H1 (cell line): ENCODE measurements at regions not wholly inside any gene's neighbourhood (a gene's known extent, or its start where the extent isn't known, plus 50 kb on each side); places are given as distances from the start of the nearest gene placed in this dataset.

Source experiments
- CTCF ChIA-PET: fragments of 300-600 bp; sonication (Branson Sonifier 250); formaldehyde crosslinking; loops from one replicate; lab custom pipeline; 2021; ENCODE audit not compliant: partially characterized antibody; lab: Charles Lee
- POLR2A ChIA-PET: fragments of 300-600 bp; sonication (Branson Sonifier 250); formaldehyde crosslinking; loops from one replicate; lab custom pipeline; 2021; ENCODE audit warnings: inconsistent platforms; ENCODE audit not compliant: partially characterized antibody; lab: Charles Lee
- DNase-seq, 2 experiments: peaks; one replicate each; pipeline versions ENCODE4 v3.0.0 to v3.0.0-alpha.2; 2010 to 2022; ENCODE audit warnings: low spot score in 2 of 2, low read depth in 1 of 2, mixed read lengths in 1 of 2
- FAIRE-seq: peaks from 2 replicates; lab custom pipeline; 2011; peaks lifted over from hg19 to GRCh38; lab: Jason Lieb, UNC
- H2AFZ ChIP-seq: 2 replicates; pipeline ENCODE4 v1.8.1; 2012; ENCODE audit warnings: low read length, inconsistent platforms
- H2AK5ac ChIP-seq: 2 replicates; pipeline ENCODE4 v1.6.1; 2013; ENCODE audit warnings: low read depth, low read length
- H2BK120ac ChIP-seq: replicated peaks from 2 replicates; pipeline ENCODE3; 2013; ENCODE audit warnings: low read depth, low read length, inconsistent platforms
- H2BK12ac ChIP-seq: 2 replicates; pipeline ENCODE4 v1.6.1; 2013; ENCODE audit warnings: low read depth, low read length
- H2BK15ac ChIP-seq: 2 replicates; pipeline ENCODE4 v1.6.1; 2013; ENCODE audit warnings: low read length
- H2BK20ac ChIP-seq: 2 replicates; pipeline ENCODE4 v1.6.1; 2013; ENCODE audit warnings: low read length
- H2BK5ac ChIP-seq: 2 replicates; pipeline ENCODE4 v1.6.1; 2013; ENCODE audit warnings: low read depth, low read length
- H3K14ac ChIP-seq: 2 replicates; pipeline ENCODE4 v1.6.1; 2013; ENCODE audit warnings: inconsistent platforms; ENCODE audit not compliant: insufficient read length
- H3K18ac ChIP-seq: 2 replicates; pipeline ENCODE4 v1.6.1; 2013; ENCODE audit warnings: low read length; ENCODE audit errors: extremely low read depth
- H3K23ac ChIP-seq: 2 replicates; pipeline ENCODE4 v1.6.1; 2013; ENCODE audit warnings: inconsistent platforms; ENCODE audit not compliant: insufficient read length
- H3K23me2 ChIP-seq: 2 replicates; pipeline ENCODE4 v1.6.1; 2013; ENCODE audit warnings: low read depth, low read length
- H3K27ac ChIP-seq: 2 replicates; pipeline ENCODE4 v1.6.1; 2011; ENCODE audit warnings: low read depth, low read length, inconsistent platforms
- H3K27me3 ChIP-seq, 4 experiments: replicated peaks in 1 of 4; 1 replicate in 1 of 4; 2 replicates in 3 of 4; pipeline versions ENCODE4 v1.6.1 to v1.8.1; 2011 to 2013; ENCODE audit warnings: low read length in 3 of 4, mild to moderate bottlenecking in 3 of 4, inconsistent platforms in 2 of 4, mixed read lengths in 2 of 4, moderate library complexity in 1 of 4; ENCODE audit not compliant: control insufficient read depth in 3 of 4, insufficient read depth in 3 of 4; ENCODE audit errors: extremely low read depth in 1 of 4
- H3K36me3 ChIP-seq, 4 experiments: 2 replicates each; pipeline versions ENCODE4 v1.6.1 to v1.8.1; 2011 to 2013; ENCODE audit warnings: mild to moderate bottlenecking in 4 of 4, low read length in 3 of 4, moderate library complexity in 2 of 4, control low read depth in 1 of 4, inconsistent platforms in 1 of 4; ENCODE audit not compliant: insufficient read depth in 4 of 4, control insufficient read depth in 2 of 4
- H3K4ac ChIP-seq: replicated peaks from 2 replicates; pipeline ENCODE3; 2013; ENCODE audit warnings: low read length, low read depth, mixed read lengths, inconsistent platforms; ENCODE audit not compliant: insufficient read length
- H3K4me1 ChIP-seq, 4 experiments: replicated peaks in 1 of 4; 1 replicate in 1 of 4; 2 replicates in 3 of 4; pipeline versions ENCODE4 v1.6.1 to v1.8.1; 2011 to 2013; ENCODE audit warnings: low read length in 3 of 4, inconsistent platforms in 2 of 4, mixed read lengths in 1 of 4; ENCODE audit not compliant: insufficient read depth in 4 of 4, control insufficient read depth in 3 of 4
- H3K4me2 ChIP-seq, 2 experiments: 2 replicates each; pipeline versions ENCODE4 v1.6.1 to v1.8.1; 2011 to 2013; ENCODE audit warnings: low read depth in 2 of 2, low read length in 2 of 2, control low read depth in 1 of 2, inconsistent platforms in 1 of 2, mild to moderate bottlenecking in 1 of 2; ENCODE audit not compliant: insufficient read depth in 1 of 2
- H3K4me3 ChIP-seq, 4 experiments: fragments of 200-600, 300-600 bp in 1 of 4; sonication (generic), shearing (Covaris generic), sonication (Bioruptor Twin) in 1 of 4; 2 replicates each; pipeline versions ENCODE4 v1.5.1 to v1.8.1; 2011 to 2016; ENCODE audit warnings: low read length in 4 of 4, low read depth in 3 of 4, control low read depth in 2 of 4, inconsistent platforms in 2 of 4, mild to moderate bottlenecking in 2 of 4, mixed read lengths in 1 of 4, moderate library complexity in 1 of 4; ENCODE audit not compliant: insufficient read depth in 2 of 4; ENCODE audit errors: extremely low read depth in 1 of 4
- H3K56ac ChIP-seq: replicated peaks from 2 replicates; pipeline ENCODE3; 2013; ENCODE audit warnings: low read depth, mild to moderate bottlenecking, mixed read lengths, low read length, inconsistent platforms; ENCODE audit not compliant: insufficient read length
- H3K79me1 ChIP-seq: 2 replicates; pipeline ENCODE4 v1.6.1; 2013; ENCODE audit warnings: low read depth, low read length, control low read depth
- H3K79me2 ChIP-seq, 2 experiments: 2 replicates each; pipeline versions ENCODE4 v1.6.1 to v1.8.1; 2012 to 2013; ENCODE audit warnings: low read length in 2 of 2, mild to moderate bottlenecking in 2 of 2, inconsistent platforms in 1 of 2; ENCODE audit not compliant: insufficient read depth in 2 of 2, control insufficient read depth in 1 of 2
- H3K9ac ChIP-seq, 4 experiments: replicated peaks in 1 of 4; 1 replicate in 1 of 4; 2 replicates in 3 of 4; pipeline versions ENCODE4 v1.6.1 to v1.8.1; 2011 to 2013; ENCODE audit warnings: low read depth in 3 of 4, low read length in 3 of 4, control low read depth in 2 of 4, mild to moderate bottlenecking in 2 of 4, moderate library complexity in 2 of 4, inconsistent platforms in 1 of 4; ENCODE audit errors: extremely low read depth in 1 of 4
- H3K9me3 ChIP-seq, 2 experiments: 2 replicates each; pipeline versions ENCODE4 v1.6.1 to v1.8.1; 2012 to 2013; ENCODE audit warnings: mild to moderate bottlenecking in 2 of 2, moderate library complexity in 2 of 2, control low read depth in 1 of 2, inconsistent platforms in 1 of 2, low read depth in 1 of 2, low read length in 1 of 2, mixed read lengths in 1 of 2; ENCODE audit not compliant: insufficient read depth in 2 of 2
- H4K20me1 ChIP-seq, 2 experiments: replicated peaks in 1 of 2; 2 replicates each; pipeline versions ENCODE3 to v1.8.1; 2011 to 2013; ENCODE audit warnings: inconsistent platforms in 2 of 2, low read length in 2 of 2, mild to moderate bottlenecking in 1 of 2; ENCODE audit not compliant: insufficient read depth in 2 of 2, control insufficient read depth in 1 of 2
- H4K5ac ChIP-seq: 2 replicates; pipeline ENCODE4 v1.6.1; 2013; ENCODE audit warnings: low read length, low read depth, mixed read lengths, inconsistent platforms; ENCODE audit not compliant: insufficient read length
- H4K8ac ChIP-seq: 2 replicates; pipeline ENCODE4 v1.8.0; 2013; ENCODE audit warnings: mild to moderate bottlenecking, moderate library complexity, low read length, inconsistent platforms; ENCODE audit not compliant: insufficient read depth; ENCODE audit errors: extremely low read depth
- H4K91ac ChIP-seq: replicated peaks from 2 replicates; pipeline ENCODE3; 2013; ENCODE audit warnings: low read length, mixed read lengths, inconsistent platforms; ENCODE audit not compliant: insufficient read length
- CTCF ChIP-seq, 3 experiments: IDR thresholded peaks; 1 replicate in 2 of 3; 2 replicates in 1 of 3; pipeline versions ENCODE4 v1.5.1 to v1.6.1; 2011; ENCODE audit warnings: low read length in 3 of 3, mild to moderate bottlenecking in 3 of 3, inconsistent platforms in 2 of 3, low read depth in 1 of 3, moderate library complexity in 1 of 3; ENCODE audit not compliant: insufficient read depth in 1 of 3; ENCODE audit errors: control extremely low read depth in 1 of 3
- HDAC2 ChIP-seq, 2 experiments: fragments of 300-600 bp in 1 of 2; sonication (generic) in 1 of 2; IDR thresholded peaks; 2 replicates each; pipeline ENCODE4 v1.6.1; 2011 to 2012; ENCODE audit warnings: low read depth in 2 of 2, low read length in 2 of 2, mild to moderate bottlenecking in 2 of 2, moderate library complexity in 2 of 2, borderline replicate concordance in 1 of 2, inconsistent platforms in 1 of 2
- POLR2AphosphoS5 ChIP-seq: IDR thresholded peaks from 2 replicates; pipeline ENCODE4 v1.6.1; 2011; ENCODE audit warnings: low read depth, low read length
- RXRA ChIP-seq: IDR thresholded peaks from 2 replicates; pipeline ENCODE4 v1.6.1; 2011; ENCODE audit warnings: low read depth, mild to moderate bottlenecking, low read length, moderate library complexity; ENCODE audit not compliant: insufficient read depth
- WGBS, 2 experiments: shearing (Covaris generic) in 1 of 2; methylation state at CpG; one replicate each; pipeline versions ENCODE4 v1.1.6 to v1.1.7; 2013 to 2015; ENCODE audit warnings: low lambda C conversion rate in 2 of 2, mixed read lengths in 2 of 2, inconsistent platforms in 1 of 2, low coverage in 1 of 2, missing lambda C conversion rate in 1 of 2; ENCODE audit not compliant: insufficient replicate concordance in 2 of 2, insufficient coverage in 1 of 2, insufficient read length in 1 of 2; ENCODE audit errors: extremely low coverage in 1 of 2, missing lambda C conversion rate in 1 of 2; 5-methylcytosine and 5-hydroxymethylcytosine counted together

- Histone ChIP-seq H2AK5ac (no peak overlapping the region), H4K8ac (no peak overlapping the region), H2AFZ (no peak overlapping the region), H3K14ac (no peak overlapping the region), H4K91ac (no peak overlapping the region), H3K27me3 (peaks cover 0 to 1% (median 0%) of the 10 kb centered on the region in 4 experiments; a peak in 1 of 7 replicates), H2BK120ac (no peak overlapping the region), H3K4ac (no peak overlapping the region), H3K4me1 (peaks cover 0 to 5% (median 2%) of the 10 kb centered on the region in 4 experiments; a peak in 3 of 7 replicates), H3K23ac (no peak overlapping the region), H3K18ac (no peak overlapping the region), H3K56ac (no peak overlapping the region), H4K5ac (no peak overlapping the region), H2BK12ac (no peak overlapping the region), H4K20me1 (no peaks in the 10 kb centered on the region), H3K9ac (no peak overlapping the region), H3K4me2 (no peak overlapping the region), H2BK5ac (no peak overlapping the region), H3K27ac (no peak overlapping the region), H3K23me2 (no peaks in the 10 kb centered on the region), H3K79me1 (no peaks in the 10 kb centered on the region), H3K36me3 (no peaks in the 10 kb centered on the region), H3K9me3 (no peaks in the 10 kb centered on the region), H2BK15ac (no peak overlapping the region), H2BK20ac (no peak overlapping the region), H3K79me2 (no peaks in the 10 kb centered on the region), H3K4me3 (no peak overlapping the region)
- ChIA-PET POLR2A (no interaction called here), CTCF (interaction anchor here (1.7 to 2.2 kb wide), 2 partner anchors 11 to 19 kb away, joined by 4 to 7 read pairs; no protein-coding TSS in a partner anchor)
- no peak for FAIRE-seq
- no peak for DNase-seq
- whole genome bisulfite sequencing, 2 experiments = 85% methylated on average over 3 of the region's 3 CpGs; no CpG with 5 or more reads in 1 of the 2 experiments
- TF ChIP-seq HDAC2 (IDR thresholded peaks at IDR 0.05; ENCODE audit: borderline replicate concordance in 1 of 2, low read depth in 2 of 2, low read length in 2 of 2) = no peak
- TF ChIP-seq RXRA = no peak
- TF ChIP-seq CTCF (IDR thresholded peaks at IDR 0.05; ENCODE audit: control extremely low read depth in 1 of 3, insufficient read depth in 1 of 3, low read depth in 1 of 3, low read length in 3 of 3) = no peak
- TF ChIP-seq POLR2AphosphoS5 = no peak
These were observed 179.4 kb downstream of the NDFIP2 start for GRCh38 chr13:79660361-79660760.
